ENCODE measurements at regions not wholly inside any gene's neighbourhood (a gene's known extent, or its start where the extent isn't known, plus 50 kb on each side); places are given as distances from the start of the nearest gene placed in this dataset.
"Not testable (repeated sequence)": the region's sequence is repeated elsewhere in the genome, so short reads cannot be mapped to it uniquely, and the experiment has no call there.

- H3K36me3 Mint-ChIP-seq (ENCODE audit: low read depth, unreplicated experiment), result no peaks in the 10 kb centered on the region
- H3K9me3 ChIP-seq (ENCODE audit: insufficient read depth, low read depth, low read length), result no peaks in the 10 kb centered on the region
- no peaks in the 10 kb centered on the region for H3K4me1 ChIP-seq (ENCODE audit: insufficient read depth, low read length)
- no peak overlapping the region for H3K4me2 ChIP-seq (ENCODE audit: low read length)
- H3K27me3 ChIP-seq (ENCODE audit: insufficient read depth, low read length), result no peaks in the 10 kb centered on the region
- H3K9ac ChIP-seq (ENCODE audit: low read length), result no peak overlapping the region
- H3K4me3 Mint-ChIP-seq (ENCODE audit: unreplicated experiment), result no peak overlapping the region
- no peaks in the 10 kb centered on the region for H3K4me1 Mint-ChIP-seq (ENCODE audit: low read depth, unreplicated experiment)
- no peak overlapping the region for H3K27ac ChIP-seq (ENCODE audit: low read depth, low read length)
- H3K4me3 ChIP-seq (ENCODE audit: insufficient read depth, low read depth, low read length), result no peak overlapping the region
- H3K27ac Mint-ChIP-seq (ENCODE audit: unreplicated experiment), result no peak overlapping the region
- no peak for FAIRE-seq
- no peaks in the 10 kb centered on the region for H3K36me3 ChIP-seq (ENCODE audit: insufficient read depth, low read length)
- H3K27me3 Mint-ChIP-seq (ENCODE audit: low read depth, unreplicated experiment), result no peaks in the 10 kb centered on the region
- no peaks in the 10 kb centered on the region for H4K20me1 ChIP-seq (ENCODE audit: insufficient read depth, low read length)
- TF ChIP-seq, protein P1, sequence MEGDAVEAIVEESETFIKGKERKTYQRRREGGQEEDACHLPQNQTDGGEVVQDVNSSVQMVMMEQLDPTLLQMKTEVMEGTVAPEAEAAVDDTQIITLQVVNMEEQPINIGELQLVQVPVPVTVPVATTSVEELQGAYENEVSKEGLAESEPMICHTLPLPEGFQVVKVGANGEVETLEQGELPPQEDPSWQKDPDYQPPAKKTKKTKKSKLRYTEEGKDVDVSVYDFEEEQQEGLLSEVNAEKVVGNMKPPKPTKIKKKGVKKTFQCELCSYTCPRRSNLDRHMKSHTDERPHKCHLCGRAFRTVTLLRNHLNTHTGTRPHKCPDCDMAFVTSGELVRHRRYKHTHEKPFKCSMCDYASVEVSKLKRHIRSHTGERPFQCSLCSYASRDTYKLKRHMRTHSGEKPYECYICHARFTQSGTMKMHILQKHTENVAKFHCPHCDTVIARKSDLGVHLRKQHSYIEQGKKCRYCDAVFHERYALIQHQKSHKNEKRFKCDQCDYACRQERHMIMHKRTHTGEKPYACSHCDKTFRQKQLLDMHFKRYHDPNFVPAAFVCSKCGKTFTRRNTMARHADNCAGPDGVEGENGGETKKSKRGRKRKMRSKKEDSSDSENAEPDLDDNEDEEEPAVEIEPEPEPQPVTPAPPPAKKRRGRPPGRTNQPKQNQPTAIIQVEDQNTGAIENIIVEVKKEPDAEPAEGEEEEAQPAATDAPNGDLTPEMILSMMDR (IDR thresholded peaks at IDR 0.05; ENCODE audit: insufficient read depth, low read depth, low read length), result no peak
- no peak for TF ChIP-seq EZH2 (IDR thresholded peaks at IDR 0.05; ENCODE audit: insufficient read depth, low read length)
- no peak overlapping the region for H2AFZ ChIP-seq (ENCODE audit: low read depth, low read length)
- no peak for DNase-seq (ENCODE audit: low read depth)
- H3K9me3 Mint-ChIP-seq (ENCODE audit: unreplicated experiment), result peaks cover 5% of the 10 kb centered on the region
- no peaks in the 10 kb centered on the region for H3K79me2 ChIP-seq (ENCODE audit: insufficient read depth, low read length)
Observed at GRCh38 chr21:14613486-14614224, 67.5 kb upstream of the SAMSN1 start.

DNA sequence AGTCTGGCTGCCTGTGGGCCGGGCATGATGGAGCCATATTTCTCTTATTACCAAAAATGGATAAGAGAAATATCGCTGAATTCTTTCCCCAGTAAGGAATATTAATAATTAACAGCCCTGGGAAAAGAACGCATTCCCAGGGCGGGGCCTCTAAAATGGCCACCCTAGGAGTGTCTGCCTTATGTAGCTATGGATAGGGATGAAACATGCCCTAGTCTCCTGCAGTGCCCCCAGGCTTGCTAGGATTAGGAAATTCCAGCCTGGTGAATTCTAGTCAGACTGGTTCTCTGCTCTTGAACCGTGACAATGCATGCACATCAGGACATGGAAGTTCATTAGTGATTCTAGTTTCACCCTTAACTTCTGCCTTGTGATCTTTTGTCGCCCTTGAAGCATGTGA, 64.0 kb upstream of the SAMSN1 start:
- not testable (repeated sequence) for H4K20me1 ChIP-seq (ENCODE audit: insufficient read depth, low read length); H3K9ac ChIP-seq (ENCODE audit: low read length); H3K27ac Mint-ChIP-seq (ENCODE audit: unreplicated experiment); H3K27me3 Mint-ChIP-seq (ENCODE audit: low read depth, unreplicated experiment); H3K4me1 Mint-ChIP-seq (ENCODE audit: low read depth, unreplicated experiment); H3K27ac ChIP-seq (ENCODE audit: low read depth, low read length); H3K4me3 ChIP-seq (ENCODE audit: insufficient read depth, low read depth, low read length); H3K4me3 Mint-ChIP-seq (ENCODE audit: unreplicated experiment); FAIRE-seq; H3K36me3 ChIP-seq (ENCODE audit: insufficient read depth, low read length); H3K9me3 Mint-ChIP-seq (ENCODE audit: unreplicated experiment); H3K4me2 ChIP-seq (ENCODE audit: low read length); H3K36me3 Mint-ChIP-seq (ENCODE audit: low read depth, unreplicated experiment); H3K4me1 ChIP-seq (ENCODE audit: insufficient read depth, low read length); H3K27me3 ChIP-seq (ENCODE audit: insufficient read depth, low read length); DNase-seq (ENCODE audit: low read depth); H2AFZ ChIP-seq (ENCODE audit: low read depth, low read length); H3K9me3 ChIP-seq (ENCODE audit: insufficient read depth, low read depth, low read length); H3K79me2 ChIP-seq (ENCODE audit: insufficient read depth, low read length)

DNA sequence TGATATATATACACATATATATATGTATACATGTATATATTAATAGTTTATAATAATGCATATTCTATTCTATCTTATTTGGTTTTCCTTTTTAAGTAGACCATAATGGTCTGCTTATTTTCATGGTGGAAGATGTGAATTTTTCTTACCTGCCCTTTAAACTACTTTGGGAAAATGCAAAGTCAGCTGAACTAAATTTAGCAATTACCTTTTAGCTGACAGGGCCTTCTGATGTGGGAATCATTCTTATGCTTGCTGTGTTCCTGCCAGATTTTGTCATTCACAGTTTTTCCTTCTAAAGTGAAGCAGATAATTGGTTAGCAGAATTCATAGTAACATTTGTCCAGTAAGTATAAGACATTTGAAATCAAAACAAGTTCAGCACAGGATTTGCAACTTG, 63.2 kb upstream of the SAMSN1 start:
- Mint-ChIP-seq H3K9me3 (ENCODE audit: unreplicated experiment) (peaks cover 5% of the 10 kb centered on the region), H3K4me3 (ENCODE audit: unreplicated experiment) (no peak overlapping the region), H3K27me3 (ENCODE audit: low read depth, unreplicated experiment) (no peaks in the 10 kb centered on the region), H3K36me3 (ENCODE audit: low read depth, unreplicated experiment) (no peaks in the 10 kb centered on the region), H3K4me1 (ENCODE audit: low read depth, unreplicated experiment) (peaks cover under 1% of the 10 kb centered on the region), H3K27ac (ENCODE audit: unreplicated experiment) (no peak overlapping the region)
- Histone ChIP-seq H3K36me3 (ENCODE audit: insufficient read depth, low read length) (no peaks in the 10 kb centered on the region), H3K4me2 (ENCODE audit: low read length) (no peak overlapping the region), H3K9ac (ENCODE audit: low read length) (no peak overlapping the region), H4K20me1 (ENCODE audit: insufficient read depth, low read length) (no peaks in the 10 kb centered on the region), H2AFZ (ENCODE audit: low read depth, low read length) (no peak overlapping the region), H3K27ac (ENCODE audit: low read depth, low read length) (no peak overlapping the region), H3K9me3 (ENCODE audit: insufficient read depth, low read depth, low read length) (no peaks in the 10 kb centered on the region), H3K4me1 (ENCODE audit: insufficient read depth, low read length) (no peaks in the 10 kb centered on the region), H3K4me3 (ENCODE audit: insufficient read depth, low read depth, low read length) (no peak overlapping the region), H3K27me3 (ENCODE audit: insufficient read depth, low read length) (no peaks in the 10 kb centered on the region), H3K79me2 (ENCODE audit: insufficient read depth, low read length) (no peaks in the 10 kb centered on the region)
- DNase-seq (ENCODE audit: low read depth) (no peak), FAIRE-seq (no peak)
- TF ChIP-seq, protein P1 (IDR thresholded peaks at IDR 0.05; ENCODE audit: insufficient read depth, low read depth, low read length), result no peak
- no peak for TF ChIP-seq EZH2 (IDR thresholded peaks at IDR 0.05; ENCODE audit: insufficient read depth, low read length)

All from astrocyte (in vitro differentiated cells and primary cell).